Stimulated activated naive B cell treated with anti-CD40 and anti-IgM and Interleukin-4, amounts not matched to agents 10 μg/mL and 1 μg/mL and 100 μg/mL, for 72 hours (primary cell): ENCODE measurements at regions not wholly inside any gene's neighbourhood (a gene's known extent, or its start where the extent isn't known, plus 50 kb on each side); places are given as distances from the start of the nearest gene placed in this dataset.

Experiments
- ATAC-seq, 2 donors: fragments of 150-1000 bp; cut with Tn5 transposase; replicated peaks; 2 replicates each; pipeline ENCODE4 v1.10.0; 2021; ENCODE audit warnings: moderate library complexity in 1 of 2
- DNase-seq: peaks from one replicate; pipeline ENCODE4 v3.0.0; 2021
- H3K27ac Mint-ChIP-seq: one replicate; pipeline ENCODE4 v1.8.0; 2022; ENCODE audit warnings: mild to moderate bottlenecking, mixed read lengths
- H3K27me3 Mint-ChIP-seq, 2 donors: one replicate each; pipeline ENCODE4 v1.8.0; 2022; ENCODE audit warnings: mixed read lengths in 2 of 2
- H3K36me3 Mint-ChIP-seq, 2 donors: one replicate each; pipeline ENCODE4 v1.8.0; 2022; ENCODE audit warnings: mixed read lengths in 2 of 2, mild to moderate bottlenecking in 1 of 2
- H3K4me1 Mint-ChIP-seq, 2 donors: one replicate each; pipeline ENCODE4 v1.8.0; 2022; ENCODE audit warnings: mixed read lengths in 2 of 2, mild to moderate bottlenecking in 1 of 2
- H3K4me3 Mint-ChIP-seq, 2 donors: one replicate each; pipeline ENCODE4 v1.8.0; 2022; ENCODE audit warnings: mild to moderate bottlenecking in 2 of 2, mixed read lengths in 2 of 2, moderate library complexity in 1 of 2
- H3K9me3 Mint-ChIP-seq, 2 donors: one replicate each; pipeline ENCODE4 v1.8.0; 2022; ENCODE audit warnings: mixed read lengths in 2 of 2, mild to moderate bottlenecking in 1 of 2

DNA sequence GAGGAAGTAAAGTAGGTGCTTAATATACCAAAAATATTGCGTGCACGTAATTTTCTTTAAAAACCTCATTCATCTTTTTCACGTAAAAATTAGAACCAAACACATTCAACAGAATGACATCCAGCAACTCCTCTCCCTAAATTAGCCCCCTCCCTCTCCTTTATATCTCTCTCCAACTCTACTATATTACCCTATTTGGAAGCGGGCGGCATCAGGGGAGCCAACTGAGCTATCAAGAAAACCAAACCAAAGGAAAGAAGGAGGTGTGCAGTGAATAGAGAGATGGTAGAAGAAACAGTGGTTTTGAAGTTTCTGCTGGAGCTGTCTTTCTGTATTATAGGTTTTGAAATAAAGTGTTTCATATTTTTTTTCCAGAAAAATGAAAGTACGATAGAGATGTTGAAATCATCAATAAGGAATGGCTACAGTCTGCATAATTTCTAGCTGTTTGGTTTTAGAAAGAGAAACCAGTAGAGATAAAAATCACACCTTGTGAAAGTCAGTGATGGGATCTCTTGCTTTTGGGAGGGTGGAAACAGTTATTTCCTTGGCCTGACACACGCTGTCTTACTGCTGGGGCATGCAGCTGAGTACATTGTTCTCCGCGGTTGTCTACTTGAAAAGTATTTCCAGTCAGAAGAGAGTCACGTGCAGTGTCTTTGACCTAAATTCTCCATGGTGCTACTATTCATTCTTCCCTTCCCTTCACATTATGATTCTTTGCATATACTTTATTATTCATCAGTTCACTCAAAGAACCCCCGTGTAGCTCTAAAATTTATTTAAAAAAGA, 94.1 kb upstream of the WDR17 start:
- Mint-ChIP-seq H3K36me3 (peaks cover 0 to 4% of the 10 kb centered on the region in 2 donors), H3K4me3 (no peak overlapping the region), H3K9me3 (peaks cover 3 to 5% of the 10 kb centered on the region in 2 donors), H3K4me1 (no peaks in the 10 kb centered on the region), H3K27me3 (peaks cover 4 to 12% of the 10 kb centered on the region in 2 donors), H3K27ac (no peak overlapping the region)
- DNase-seq (no peak), ATAC-seq (no peak)

DNA sequence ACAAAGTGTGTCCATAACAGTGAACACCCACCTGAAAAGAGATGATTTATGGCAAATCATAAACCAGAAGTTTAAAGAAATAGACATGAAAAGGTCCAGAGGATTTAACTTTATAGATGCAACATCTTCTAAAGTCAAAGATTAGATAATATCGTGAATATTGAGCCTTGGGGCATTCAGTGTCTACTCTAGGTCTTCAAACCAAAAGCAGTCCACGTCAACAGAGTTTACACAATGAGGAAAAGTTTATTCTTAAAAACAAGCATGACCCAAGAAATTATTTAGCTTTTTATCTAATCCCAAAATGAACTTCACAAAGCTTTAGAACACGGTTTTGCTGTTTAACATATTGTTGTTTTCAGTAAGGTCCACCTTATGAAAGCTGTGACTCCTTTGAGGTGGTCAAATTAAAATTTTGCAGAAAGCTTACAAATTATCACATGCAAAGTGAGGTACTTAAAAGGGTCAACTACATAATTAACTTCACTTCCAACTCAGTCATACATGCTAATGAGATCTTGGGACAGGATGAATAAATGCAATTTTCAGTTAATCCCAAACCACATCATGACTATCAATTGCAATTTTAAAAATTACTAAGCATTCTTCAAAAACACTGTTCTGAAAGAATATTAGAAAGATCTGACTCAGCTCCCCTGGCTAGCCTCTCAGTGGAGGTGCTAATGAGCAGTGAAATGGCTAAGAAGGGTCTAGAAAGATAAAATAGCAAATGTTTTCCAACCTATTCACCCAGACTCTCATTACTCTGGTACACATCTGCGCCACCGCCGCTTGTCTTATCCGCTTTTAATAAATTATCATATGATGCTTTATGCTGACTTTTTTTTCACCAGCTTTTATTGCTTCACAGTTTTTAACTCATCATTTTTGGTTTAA, 92.4 kb upstream of the WDR17 start:
- ATAC-seq: no peak
- H3K27ac Mint-ChIP-seq: no peak overlapping the region
- H3K4me1 Mint-ChIP-seq: no peaks in the 10 kb centered on the region
- no peaks in the 10 kb centered on the region for H3K36me3 Mint-ChIP-seq
- no peak overlapping the region for H3K4me3 Mint-ChIP-seq
- peaks cover 0 to 1% of the 10 kb centered on the region in 2 donors for H3K9me3 Mint-ChIP-seq
- DNase-seq: no peak
- H3K27me3 Mint-ChIP-seq: peaks cover 0 to 12% of the 10 kb centered on the region in 2 donors

DNA sequence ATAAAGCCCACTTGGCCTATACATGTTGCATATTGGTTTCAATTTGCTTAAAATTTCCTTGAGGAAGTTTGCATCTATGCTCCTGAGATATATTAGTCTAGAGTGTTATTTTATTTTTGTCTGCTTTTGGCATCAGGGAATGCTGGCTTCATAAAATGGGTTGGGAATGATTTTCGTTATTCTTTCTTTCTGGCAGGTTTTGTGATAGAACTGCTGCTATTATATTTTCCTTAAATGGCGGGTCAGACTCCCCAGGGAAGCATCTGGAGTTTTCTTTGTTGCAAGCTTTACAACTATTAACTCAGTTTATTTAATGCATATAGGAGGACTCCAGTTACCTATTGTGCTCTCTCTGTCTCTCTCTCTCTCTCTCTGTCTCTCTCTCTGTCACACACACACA, 82.0 kb upstream of the WDR17 start:
- peaks cover 0 to 2% of the 10 kb centered on the region in 2 donors for H3K9me3 Mint-ChIP-seq
- no peaks in the 10 kb centered on the region for H3K27me3 Mint-ChIP-seq
- H3K4me1 Mint-ChIP-seq: no peaks in the 10 kb centered on the region
- no peak overlapping the region for H3K4me3 Mint-ChIP-seq
- peaks cover 0 to 2% of the 10 kb centered on the region in 2 donors for H3K36me3 Mint-ChIP-seq
- DNase-seq (no peak), ATAC-seq (no peak)
- H3K27ac Mint-ChIP-seq: no peak overlapping the region

DNA sequence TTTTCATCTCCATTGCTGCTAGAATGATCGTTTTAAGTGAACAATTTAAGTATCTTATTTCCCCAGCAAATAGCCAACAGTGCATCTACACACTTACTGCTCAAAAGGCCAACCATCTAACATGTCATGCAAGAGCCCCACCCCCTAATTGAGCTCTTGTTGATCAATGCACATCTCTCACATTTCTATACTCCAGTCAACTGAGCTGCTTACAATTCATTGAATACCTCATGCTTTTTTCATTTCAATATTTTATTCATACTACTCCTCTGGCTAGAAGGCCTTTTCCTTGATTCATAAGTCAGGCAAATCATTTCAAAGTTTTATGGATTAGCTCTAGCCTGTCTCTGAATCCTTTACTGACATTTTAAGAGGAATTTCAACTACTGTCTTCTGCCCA, 79.0 kb upstream of the WDR17 start:
- Mint-ChIP-seq H3K9me3 (peaks cover 0 to 2% of the 10 kb centered on the region in 2 donors), H3K27ac (no peak overlapping the region), H3K4me3 (no peak overlapping the region), H3K4me1 (no peaks in the 10 kb centered on the region), H3K27me3 (no peaks in the 10 kb centered on the region), H3K36me3 (peaks cover 0 to 2% of the 10 kb centered on the region in 2 donors)
- DNase-seq (no peak), ATAC-seq (no peak)

DNA sequence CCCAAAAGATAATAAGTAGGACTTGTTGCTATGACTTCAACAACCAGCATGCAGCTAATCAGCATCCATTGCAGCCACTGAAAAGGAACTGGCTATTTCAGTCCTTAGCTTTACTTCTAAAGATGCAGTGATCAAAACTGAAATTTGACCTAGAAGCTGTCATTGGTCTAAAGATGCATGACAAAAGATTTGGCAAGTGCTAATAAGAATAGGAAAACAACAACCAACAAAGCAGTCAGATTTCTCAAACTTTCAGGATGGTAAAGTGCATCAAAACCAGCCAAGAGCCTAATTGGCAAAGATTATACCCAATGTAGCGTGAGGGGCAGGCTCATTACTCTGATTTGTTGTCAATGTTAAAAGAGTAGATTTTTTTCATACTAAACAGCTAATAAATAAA, 77.1 kb upstream of the WDR17 start:
- ATAC-seq: no peak
- Mint-ChIP-seq H3K4me3 (no peak overlapping the region), H3K9me3 (peaks cover 0 to 2% of the 10 kb centered on the region in 2 donors), H3K27ac (no peak overlapping the region), H3K36me3 (peaks cover 0 to 2% of the 10 kb centered on the region in 2 donors), H3K27me3 (no peaks in the 10 kb centered on the region), H3K4me1 (no peaks in the 10 kb centered on the region)
- DNase-seq: no peak

DNA sequence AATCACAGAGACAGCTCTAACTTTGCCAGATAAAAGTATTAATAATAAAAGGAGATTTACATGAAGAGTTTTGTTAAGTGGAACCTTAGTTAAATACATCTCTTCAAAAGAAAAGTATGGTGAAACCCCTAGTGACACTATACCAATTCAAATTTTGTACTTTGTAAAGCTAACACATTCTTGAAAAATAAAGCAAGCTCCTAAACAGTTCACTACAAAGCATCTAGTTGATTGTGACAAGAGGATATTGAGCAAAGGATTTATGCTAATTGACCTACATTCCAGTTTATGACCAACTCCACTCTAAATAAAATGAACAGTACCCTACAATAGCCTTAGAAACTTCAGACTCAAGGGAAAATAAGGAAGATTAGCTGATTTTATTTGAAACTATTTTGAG, 69.4 kb upstream of the WDR17 start:
- Mint-ChIP-seq H3K36me3 (no peaks in the 10 kb centered on the region), H3K27me3 (peaks cover 0 to 3% of the 10 kb centered on the region in 2 donors), H3K4me1 (peaks cover 0 to 4% of the 10 kb centered on the region in 2 donors), H3K27ac (no peak overlapping the region), H3K4me3 (no peak overlapping the region), H3K9me3 (no peaks in the 10 kb centered on the region)
- ATAC-seq (no peak), DNase-seq (no peak)

DNA sequence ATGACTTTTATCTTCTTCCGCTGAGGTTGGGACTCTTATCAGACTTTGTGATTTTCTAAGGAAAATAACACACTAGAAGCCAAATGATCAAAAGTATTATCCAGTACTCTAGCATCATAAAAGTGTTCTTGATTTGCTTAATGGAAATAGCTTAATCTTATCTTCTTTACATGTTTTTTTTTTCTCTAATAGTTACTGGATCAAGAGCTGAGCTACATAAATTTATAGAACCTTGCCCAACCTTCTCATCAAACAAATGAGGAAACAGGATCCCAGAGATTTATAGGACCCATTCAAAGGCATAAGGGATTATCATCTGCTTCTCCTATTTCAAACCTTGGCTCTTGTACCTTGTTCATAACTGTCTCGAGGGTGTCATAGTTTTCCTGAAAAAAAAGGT, 68.3 kb upstream of the WDR17 start:
- Mint-ChIP-seq H3K4me1 (peaks cover 3 to 7% of the 10 kb centered on the region in 2 donors), H3K36me3 (no peaks in the 10 kb centered on the region), H3K9me3 (no peaks in the 10 kb centered on the region), H3K27me3 (peaks cover 0 to 3% of the 10 kb centered on the region in 2 donors), H3K27ac (no peak overlapping the region), H3K4me3 (no peak overlapping the region)
- ATAC-seq (no peak), DNase-seq (no peak)

DNA sequence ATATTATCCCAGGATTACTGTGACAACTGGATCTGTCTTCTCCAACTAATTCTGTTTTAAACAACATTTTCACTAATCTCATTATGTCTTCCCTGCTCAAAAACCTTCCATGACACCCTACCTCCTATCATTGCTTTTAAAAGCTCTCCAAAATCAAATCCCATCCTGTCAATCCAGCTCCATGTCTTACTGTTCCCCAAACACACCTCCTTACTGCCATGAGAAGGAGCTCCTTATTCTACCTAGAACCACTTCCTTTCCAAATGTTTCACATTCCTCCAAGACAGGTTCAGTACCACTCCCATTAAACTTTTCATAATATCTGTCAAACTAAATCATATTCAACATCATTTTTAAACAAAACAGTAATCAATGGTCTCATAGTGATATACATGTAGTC, 66.9 kb upstream of the WDR17 start:
- Mint-ChIP-seq H3K4me3 (no peak overlapping the region), H3K36me3 (no peaks in the 10 kb centered on the region), H3K27me3 (peaks cover 0 to 13% of the 10 kb centered on the region in 2 donors), H3K9me3 (no peaks in the 10 kb centered on the region), H3K27ac (no peak overlapping the region), H3K4me1 (peaks cover 8 to 11% of the 10 kb centered on the region in 2 donors)
- ATAC-seq (no peak), DNase-seq (no peak)

DNA sequence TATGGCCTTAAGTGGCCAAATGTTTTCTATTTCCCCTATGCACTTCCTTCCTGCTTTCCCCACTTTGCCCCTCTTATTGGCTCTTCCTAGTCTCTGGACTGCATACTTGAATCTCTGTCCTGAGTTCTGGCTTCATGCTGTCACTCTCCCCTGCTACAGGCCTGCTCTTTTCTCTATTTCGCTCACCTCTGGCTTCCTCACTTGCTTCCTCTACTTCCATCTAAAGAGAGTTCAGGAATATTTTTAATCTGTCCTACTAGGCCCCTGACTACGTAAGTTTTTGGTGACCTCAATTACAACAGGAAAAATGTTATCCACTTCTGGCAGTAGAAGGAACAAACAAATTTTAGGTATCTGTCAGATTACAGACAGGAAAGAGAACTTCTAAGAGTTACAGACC, 65.7 kb upstream of the WDR17 start:
- no peaks in the 10 kb centered on the region for H3K9me3 Mint-ChIP-seq
- H3K36me3 Mint-ChIP-seq: no peaks in the 10 kb centered on the region
- DNase-seq (no peak), ATAC-seq (no peak)
- H3K4me1 Mint-ChIP-seq: peaks cover 8 to 11% of the 10 kb centered on the region in 2 donors
- no peak overlapping the region for H3K27ac Mint-ChIP-seq
- peaks cover 0 to 13% of the 10 kb centered on the region in 2 donors for H3K27me3 Mint-ChIP-seq
- H3K4me3 Mint-ChIP-seq: no peak overlapping the region

DNA sequence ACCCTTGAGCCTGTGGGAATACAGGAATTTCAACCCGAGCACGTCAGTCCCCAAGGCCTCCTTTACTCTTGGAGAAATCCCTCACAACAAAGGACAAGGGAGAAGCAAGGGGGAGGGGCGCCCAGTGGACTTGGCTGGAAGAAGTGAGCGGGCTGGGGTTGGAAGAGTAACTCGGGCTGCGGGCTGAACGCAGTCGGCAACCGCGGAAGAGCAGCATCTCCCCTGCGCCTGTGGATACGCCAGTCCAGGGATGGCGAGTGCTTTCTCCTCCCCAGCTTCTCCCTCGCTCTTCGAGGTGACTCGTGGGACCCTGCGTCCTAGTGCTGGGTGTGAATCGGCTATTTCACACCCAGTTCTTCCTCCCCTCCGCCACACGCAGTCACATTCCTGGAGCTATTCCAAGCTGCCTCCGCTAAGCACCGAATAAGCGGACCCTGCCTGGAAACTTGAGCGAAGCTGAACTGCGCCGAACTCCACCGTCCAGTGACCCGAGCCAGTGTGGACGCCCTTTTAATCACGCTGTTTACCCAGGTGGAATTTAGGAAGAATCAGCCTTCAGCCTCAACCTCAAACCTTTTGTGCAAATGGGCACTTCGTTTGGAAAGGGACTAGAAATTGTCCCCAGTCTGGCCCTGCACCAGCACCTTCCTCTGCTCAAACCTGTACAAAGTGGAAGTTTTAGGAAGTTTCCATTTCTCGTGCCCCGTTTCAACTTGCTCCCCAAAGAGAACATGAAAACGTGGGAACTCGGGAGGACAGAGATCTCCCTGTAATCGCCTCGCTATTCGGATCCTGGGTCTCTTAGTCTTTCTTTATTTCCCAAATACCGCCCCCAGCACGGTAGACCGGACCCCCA, 64.3 kb upstream of the WDR17 start:
- H3K27me3 Mint-ChIP-seq: peaks cover 0 to 13% of the 10 kb centered on the region in 2 donors
- no peaks in the 10 kb centered on the region for H3K36me3 Mint-ChIP-seq
- no peaks in the 10 kb centered on the region for H3K9me3 Mint-ChIP-seq
- peaks cover 8 to 11% of the 10 kb centered on the region in 2 donors for H3K4me1 Mint-ChIP-seq
- peak overlapping the region; percentile 89 to 95 for H3K4me3 Mint-ChIP-seq
- H3K27ac Mint-ChIP-seq: no peak overlapping the region
- ATAC-seq (peak; percentile 48 to 53), DNase-seq (no peak)

DNA sequence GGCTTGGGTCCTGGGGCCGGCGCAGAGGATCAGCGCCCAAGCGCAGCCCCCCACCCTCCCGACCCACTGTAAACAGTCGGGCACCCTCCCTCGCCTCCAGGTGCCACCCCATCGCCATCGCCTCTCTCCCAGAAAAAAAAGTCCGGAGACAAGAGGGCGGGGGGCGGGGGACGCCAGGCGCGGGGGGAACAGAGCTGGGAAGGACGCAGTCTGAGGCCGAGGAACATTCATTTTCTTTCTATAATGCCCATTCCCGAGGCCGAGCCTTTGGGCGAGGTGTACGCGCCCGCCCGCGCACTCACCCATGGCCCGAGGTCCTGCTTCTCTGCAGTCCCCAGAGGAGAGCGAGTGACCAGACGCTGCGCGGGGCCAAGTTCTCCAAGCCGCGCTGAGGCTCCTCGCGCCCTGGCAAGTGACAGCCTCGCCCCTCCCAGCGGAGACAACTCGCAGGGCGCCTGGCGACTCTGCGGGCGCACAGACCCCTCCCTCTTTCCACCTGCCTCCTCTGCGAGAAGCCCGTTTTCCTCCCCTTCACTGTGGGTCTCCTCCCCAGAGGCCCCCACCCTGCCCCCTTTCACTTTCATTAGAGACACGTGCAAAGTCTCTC, 63.5 kb upstream of the WDR17 start:
- peak overlapping the region; percentile 68 for H3K27ac Mint-ChIP-seq
- ATAC-seq: peak; percentile 80 to 87
- H3K27me3 Mint-ChIP-seq: peaks cover 0 to 13% of the 10 kb centered on the region in 2 donors
- no peaks in the 10 kb centered on the region for H3K9me3 Mint-ChIP-seq
- H3K4me3 Mint-ChIP-seq: peak overlapping the region; percentile 89 to 95
- peak; percentile 35 for DNase-seq
- H3K4me1 Mint-ChIP-seq: peaks cover 8 to 11% of the 10 kb centered on the region in 2 donors
- H3K36me3 Mint-ChIP-seq: no peaks in the 10 kb centered on the region

DNA sequence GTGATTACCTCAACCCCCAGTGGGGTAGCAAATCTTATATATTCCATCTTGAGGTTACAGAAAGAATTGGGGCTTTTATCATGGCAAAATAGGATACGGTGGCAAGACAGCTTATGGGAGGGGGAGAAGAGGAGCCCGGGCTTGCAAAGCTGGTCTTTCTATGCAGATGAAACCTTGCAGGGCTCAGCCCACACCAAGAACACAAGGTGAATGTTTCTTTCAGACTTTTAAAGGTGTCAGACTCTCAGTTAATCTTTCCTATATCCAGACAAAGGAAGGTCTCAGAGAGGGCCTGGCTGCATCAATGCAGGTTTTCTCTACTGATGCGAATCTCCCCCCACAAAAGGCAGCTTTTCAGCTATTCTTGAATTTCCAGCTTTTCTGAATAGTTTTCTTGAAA, 59.9 kb upstream of the WDR17 start:
- Mint-ChIP-seq H3K4me1 (peaks cover 8 to 11% of the 10 kb centered on the region in 2 donors), H3K27ac (no peak overlapping the region), H3K4me3 (no peak overlapping the region), H3K27me3 (peaks cover 0 to 10% of the 10 kb centered on the region in 2 donors), H3K36me3 (no peaks in the 10 kb centered on the region), H3K9me3 (peaks cover 0 to 2% of the 10 kb centered on the region in 2 donors)
- ATAC-seq (no peak), DNase-seq (no peak)

DNA sequence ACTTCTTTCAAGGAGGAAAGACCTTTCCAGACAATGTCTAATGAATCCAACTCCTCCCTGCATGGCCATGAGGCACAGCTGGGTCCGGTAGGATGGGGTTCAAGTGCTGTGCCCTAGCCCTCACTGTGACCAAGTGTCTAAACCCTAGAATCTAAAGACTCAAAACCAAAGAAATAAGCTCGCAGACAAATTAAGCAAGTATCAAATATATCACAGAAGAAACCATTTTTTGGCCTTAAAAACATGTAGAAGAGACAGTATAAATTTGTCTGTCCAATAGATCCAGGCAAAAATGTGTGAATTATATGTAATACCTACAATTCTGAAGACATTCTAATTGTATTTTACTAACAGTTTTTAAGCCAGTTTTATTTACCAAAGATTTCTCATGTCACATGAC, 56.4 kb upstream of the WDR17 start:
- DNase-seq: no peak
- Mint-ChIP-seq H3K4me3 (no peak overlapping the region), H3K27ac (no peak overlapping the region), H3K9me3 (peaks cover 0 to 2% of the 10 kb centered on the region in 2 donors), H3K4me1 (peaks cover 15 to 25% of the 10 kb centered on the region in 2 donors), H3K36me3 (no peaks in the 10 kb centered on the region), H3K27me3 (no peaks in the 10 kb centered on the region)
- ATAC-seq: no peak
